ENCODE measurements at regions not wholly inside any gene's neighbourhood (a gene's known extent, or its start where the extent isn't known, plus 50 kb on each side); places are given as distances from the start of the nearest gene placed in this dataset.

GRCh38 chr6:133583907-133584427 lies 304.9 kb upstream of the TCF21 start:
- DNase-seq (ENCODE audit: low spot score), result no peak

- DNase-seq (ENCODE audit: low spot score), result no peak
These were observed 304.1 kb upstream of the TCF21 start for GRCh38 chr6:133584823-133585222.

GRCh38 chr6:133585978-133586377 lies 302.9 kb upstream of the TCF21 start:
- DNase-seq (ENCODE audit: low spot score), result no peak

- no peak for DNase-seq (ENCODE audit: low spot score)
These were observed 301.3 kb upstream of the TCF21 start for GRCh38 chr6:133587546-133588160.

- DNase-seq (ENCODE audit: low spot score), result no peak
These were observed 298.7 kb upstream of the TCF21 start for GRCh38 chr6:133590196-133590595.

- no peak for DNase-seq (ENCODE audit: low spot score)
These were observed 298.1 kb upstream of the TCF21 start for GRCh38 chr6:133590814-133591213.

GRCh38 chr6:133591275-133591674 lies 297.6 kb upstream of the TCF21 start:
- DNase-seq (ENCODE audit: low spot score), result no peak

GRCh38 chr6:133594652-133595110 lies 294.2 kb upstream of the TCF21 start:
- DNase-seq (ENCODE audit: low spot score), result no peak

- no peak for DNase-seq (ENCODE audit: low spot score)
These were observed 293.7 kb upstream of the TCF21 start for GRCh38 chr6:133595111-133595761.

GRCh38 chr6:133606852-133607251 lies 282.1 kb upstream of the TCF21 start:
- DNase-seq (ENCODE audit: low spot score), result no peak

GRCh38 chr6:133608620-133609019 lies 280.3 kb upstream of the TCF21 start:
- DNase-seq (ENCODE audit: low spot score), result no peak

GRCh38 chr6:133609415-133610226 lies 279.3 kb upstream of the TCF21 start:
- no peak for DNase-seq (ENCODE audit: low spot score)

GRCh38 chr6:133610227-133610840 lies 278.6 kb upstream of the TCF21 start:
- no peak for DNase-seq (ENCODE audit: low spot score)

- DNase-seq (ENCODE audit: low spot score), result no peak
These were observed 277.9 kb upstream of the TCF21 start for GRCh38 chr6:133610971-133611370.

GRCh38 chr6:133612459-133612858 lies 276.5 kb upstream of the TCF21 start:
- DNase-seq (ENCODE audit: low spot score), result no peak

GRCh38 chr6:133613211-133613610 lies 275.7 kb upstream of the TCF21 start:
- no peak for DNase-seq (ENCODE audit: low spot score)

GRCh38 chr6:133621751-133622150 lies 267.2 kb upstream of the TCF21 start:
- DNase-seq (ENCODE audit: low spot score), result no peak

GRCh38 chr6:133623065-133623464 lies 265.8 kb upstream of the TCF21 start:
- DNase-seq (ENCODE audit: low spot score), result no peak

- DNase-seq (ENCODE audit: low spot score), result no peak
These were observed 265.3 kb upstream of the TCF21 start for GRCh38 chr6:133623621-133624020.

- DNase-seq (ENCODE audit: low spot score), result no peak
These were observed 262.7 kb upstream of the TCF21 start for GRCh38 chr6:133626096-133626666.

GRCh38 chr6:133629970-133630369 lies 258.9 kb upstream of the TCF21 start:
- no peak for DNase-seq (ENCODE audit: low spot score)

GRCh38 chr6:133630651-133631050 lies 258.3 kb upstream of the TCF21 start:
- no peak for DNase-seq (ENCODE audit: low spot score)

All from hematopoietic multipotent progenitor cell treated with erythropoietin and hydrocortisone succinate and interleukin-3 and kit ligand, for 15 days (in vitro differentiated cells).